HG03097 (cell line): ENCODE measurements at regions not wholly inside any gene's neighbourhood (a gene's known extent, or its start where the extent isn't known, plus 50 kb on each side); places are given as distances from the start of the nearest gene placed in this dataset.
"Not testable (repeated sequence)": the region's sequence is repeated elsewhere in the genome, so short reads cannot be mapped to it uniquely, and the experiment has no call there.

Source experiments
- ATAC-seq: cut with Tn5 transposase; IDR thresholded peaks from one replicate; pipeline ENCODE4 v1.9.1; 2021; ENCODE audit not compliant: unreplicated experiment, low FRiP score

DNA sequence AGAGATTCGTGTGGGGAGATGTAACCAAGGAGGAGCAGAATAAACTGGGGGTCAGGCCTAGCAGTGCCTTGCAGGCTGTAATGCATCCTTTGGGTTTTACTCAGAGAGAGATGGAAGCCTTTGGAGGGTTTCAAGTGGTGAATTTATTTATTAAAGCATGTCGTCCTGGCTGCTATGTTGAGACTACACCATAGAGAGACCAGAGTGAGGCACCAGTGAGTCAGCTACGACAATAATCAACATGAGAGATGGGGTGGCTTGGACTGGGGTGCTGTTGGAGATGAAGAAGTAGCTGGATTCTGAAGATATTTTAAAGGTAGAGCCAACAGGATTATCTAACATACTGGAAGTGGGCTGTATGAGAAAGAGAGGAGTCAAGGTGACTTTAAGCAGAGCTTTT, 335.3 kb upstream of the ARHGEF26 start:
- ATAC-seq = no peak

DNA sequence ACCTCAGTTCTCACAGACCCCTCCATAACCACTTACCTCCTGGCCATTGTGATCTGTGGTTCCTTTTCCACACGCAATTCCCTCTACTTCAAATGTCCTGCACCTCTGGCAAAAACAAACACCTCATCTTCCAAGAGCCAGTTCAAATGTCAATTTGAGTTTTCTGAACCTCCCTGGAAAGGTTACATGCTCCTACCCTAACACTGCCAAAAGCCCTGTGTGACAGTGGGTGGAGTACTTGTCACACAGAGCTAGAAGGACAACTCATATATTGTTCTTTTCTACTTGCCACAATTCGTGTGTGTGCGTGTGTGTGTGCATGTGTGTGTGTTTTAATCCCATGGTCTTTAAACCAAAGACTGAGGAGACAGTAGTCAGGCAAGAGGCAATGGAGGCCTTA, 331.8 kb upstream of the ARHGEF26 start:
- no peak for ATAC-seq

DNA sequence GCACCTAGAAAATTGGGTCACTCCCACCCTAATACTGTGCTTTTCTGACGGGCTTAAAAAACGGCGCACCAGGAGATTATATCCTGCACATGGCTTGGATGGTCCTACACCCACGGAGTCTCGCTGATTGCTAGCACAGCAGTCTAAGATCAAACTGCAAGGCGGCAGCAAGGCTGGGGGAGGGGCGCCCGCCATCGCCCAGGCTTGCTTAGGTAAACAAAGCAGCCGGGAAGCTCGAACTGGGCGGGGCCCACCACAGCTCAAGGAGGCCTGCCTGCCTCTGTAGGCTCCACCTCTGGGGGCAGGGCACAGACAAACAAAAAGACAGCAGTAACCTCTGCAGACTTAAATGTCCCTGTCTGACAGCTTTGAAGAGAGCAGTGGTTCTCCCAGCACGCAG, 324.1 kb upstream of the ARHGEF26 start:
- ATAC-seq = not testable (repeated sequence)

- no peak for ATAC-seq
Observed at GRCh38 chr3:153809097-153809496, 312.1 kb upstream of the ARHGEF26 start.

DNA sequence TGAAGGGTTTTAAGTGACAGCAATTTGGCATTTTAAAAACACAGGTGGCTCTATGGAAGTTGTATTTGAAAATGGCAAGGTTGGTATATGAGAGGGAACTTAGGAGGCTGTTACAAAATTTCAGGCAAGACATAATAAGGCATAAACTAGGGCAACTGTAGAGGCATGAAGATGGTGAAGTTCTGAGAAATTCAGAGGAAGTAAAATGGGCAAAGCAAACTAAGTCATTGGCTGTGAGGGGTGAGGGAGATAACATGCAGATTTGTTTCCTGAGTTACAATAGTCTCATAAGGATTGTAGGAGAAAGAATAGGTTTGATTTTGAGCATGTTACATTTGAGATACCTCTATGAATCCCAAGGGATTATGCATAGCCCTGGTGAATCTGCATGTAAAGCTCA, 302.9 kb upstream of the ARHGEF26 start:
- ATAC-seq = no peak

DNA sequence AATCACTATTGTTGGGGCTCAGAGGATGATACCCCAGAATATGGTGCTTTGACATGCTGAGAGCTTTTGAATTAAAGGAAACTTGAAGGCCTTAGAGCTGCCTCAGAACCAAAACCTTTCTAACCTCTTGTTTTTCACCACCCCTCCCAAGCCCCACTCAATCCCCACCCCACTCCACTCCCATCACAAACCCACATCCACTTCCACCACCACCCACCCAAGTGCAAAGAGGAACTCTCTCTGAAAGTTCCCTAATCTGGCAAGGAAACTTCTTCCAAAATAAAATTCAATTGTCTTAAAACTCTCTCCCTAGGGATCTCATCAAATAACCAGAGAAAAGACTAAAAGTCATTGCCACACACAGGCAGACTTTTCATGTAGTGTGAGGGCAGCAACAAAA, 301.2 kb upstream of the ARHGEF26 start:
- ATAC-seq = no peak

- ATAC-seq = not testable (repeated sequence)
Observed at GRCh38 chr3:153828346-153828745, 292.8 kb upstream of the ARHGEF26 start.

- no peak for ATAC-seq
Observed at GRCh38 chr3:153829606-153830170, 291.5 kb upstream of the ARHGEF26 start.

DNA sequence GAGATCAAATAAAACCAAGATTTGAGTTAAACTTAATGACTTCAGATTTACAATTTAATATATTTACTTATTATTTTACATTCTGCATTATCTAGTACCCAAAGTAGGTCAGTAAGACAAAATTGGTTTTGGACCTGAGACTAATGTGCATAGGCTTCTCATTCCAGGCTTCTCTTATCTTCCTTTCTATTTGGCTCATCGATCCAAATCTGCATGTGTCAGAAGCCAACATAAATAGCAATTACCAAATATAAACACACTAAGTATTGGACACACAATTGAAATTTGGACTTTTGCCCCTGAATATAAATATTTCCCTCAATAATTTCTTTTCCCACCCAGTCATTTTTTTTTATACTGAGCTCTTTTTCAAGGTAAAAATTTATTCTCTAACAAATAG, 290.6 kb upstream of the ARHGEF26 start:
- no peak for ATAC-seq

DNA sequence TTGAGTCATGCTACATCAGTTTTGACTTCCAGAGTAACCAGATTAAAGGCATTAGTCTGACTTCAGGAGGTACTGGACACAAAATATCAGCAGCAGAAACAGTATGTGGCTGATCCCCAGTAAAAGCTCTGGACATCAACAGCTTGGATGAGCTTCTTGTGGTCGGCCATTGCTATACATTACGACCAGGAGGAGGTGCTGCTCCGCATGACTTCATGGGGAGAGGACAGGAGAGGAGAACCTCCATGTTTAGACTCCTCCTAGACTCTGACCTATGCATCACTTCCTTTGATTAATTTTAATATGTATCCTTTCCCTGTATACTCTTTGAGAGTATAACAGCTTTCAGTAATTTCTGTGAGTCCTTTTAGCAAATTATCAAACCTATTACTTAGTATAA, 285.6 kb upstream of the ARHGEF26 start:
- ATAC-seq = no peak

DNA sequence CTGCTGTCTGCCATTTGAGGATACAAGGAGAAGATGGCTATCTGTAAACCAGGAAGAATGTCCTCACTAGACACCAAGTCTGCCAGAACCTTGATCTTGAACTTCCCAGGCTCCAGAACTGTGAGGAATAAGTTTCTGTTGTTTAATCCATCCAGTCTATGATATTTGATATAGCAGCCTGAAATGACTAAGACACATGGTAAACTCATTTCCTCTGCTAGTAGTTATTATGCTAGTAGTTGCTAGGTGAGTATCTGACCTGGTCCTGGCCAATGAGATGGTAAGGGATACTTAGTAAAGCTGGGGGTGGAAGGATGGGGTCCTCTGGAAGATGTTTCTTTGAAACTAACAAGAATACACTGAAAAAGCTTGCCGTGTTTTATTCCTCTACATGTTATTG, 280.7 kb upstream of the ARHGEF26 start:
- no peak for ATAC-seq

- no peak for ATAC-seq
Observed at GRCh38 chr3:153843994-153844393, 277.2 kb upstream of the ARHGEF26 start.

DNA sequence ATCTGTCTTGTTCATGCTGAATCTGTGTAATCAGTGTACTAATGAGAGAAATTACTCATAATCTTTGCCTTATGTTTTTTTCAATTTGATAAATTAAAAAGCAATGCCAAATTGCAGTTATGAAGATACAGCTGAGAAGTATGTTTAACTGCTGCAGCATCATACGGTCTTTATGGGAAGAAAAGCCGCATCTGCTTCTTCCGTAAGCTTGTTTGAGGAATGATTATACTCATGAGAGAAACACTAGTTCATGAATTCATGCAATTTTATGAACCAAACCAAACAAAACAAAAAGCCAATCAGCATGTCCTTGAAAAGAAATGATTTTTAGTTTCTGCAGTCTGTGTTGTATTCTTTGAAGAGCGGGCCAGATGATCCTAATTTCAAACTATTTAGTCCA, 275.9 kb upstream of the ARHGEF26 start:
- no peak for ATAC-seq

GRCh38 chr3:153848702-153849101, 272.5 kb upstream of the ARHGEF26 start:
- no peak for ATAC-seq

GRCh38 chr3:153852355-153852754, 268.8 kb upstream of the ARHGEF26 start:
- no peak for ATAC-seq

GRCh38 chr3:153853163-153853562, 268.0 kb upstream of the ARHGEF26 start:
- ATAC-seq = no peak

DNA sequence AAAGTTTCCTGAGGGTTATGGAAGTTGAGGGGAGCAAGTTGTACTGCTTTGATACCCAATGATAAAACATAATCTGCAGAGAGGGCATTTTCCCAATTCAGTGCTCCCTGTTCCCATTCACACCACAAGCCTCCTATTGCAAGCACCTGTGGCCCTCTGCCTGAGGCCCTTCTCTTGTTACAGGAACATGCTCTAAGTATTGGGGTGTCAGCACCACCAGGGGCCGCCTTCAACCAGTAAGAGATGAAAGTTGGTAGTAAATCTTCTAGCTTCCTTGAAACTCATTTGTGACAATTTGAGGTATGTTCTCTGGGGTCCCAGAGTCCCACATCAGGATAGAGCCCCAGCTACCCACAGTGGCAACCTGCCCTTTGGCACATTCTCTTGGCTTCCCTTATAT, 265.4 kb upstream of the ARHGEF26 start:
- no peak for ATAC-seq

- no peak for ATAC-seq
Observed at GRCh38 chr3:153856932-153857331, 264.3 kb upstream of the ARHGEF26 start.

- no peak for ATAC-seq
Observed at GRCh38 chr3:153864793-153865192, 256.4 kb upstream of the ARHGEF26 start.

- no peak for ATAC-seq
Observed at GRCh38 chr3:153866901-153867300, 254.3 kb upstream of the ARHGEF26 start.

GRCh38 chr3:153874348-153874747, 246.8 kb upstream of the ARHGEF26 start:
- ATAC-seq = not testable (repeated sequence)

GRCh38 chr3:153880493-153880892, 240.7 kb upstream of the ARHGEF26 start:
- ATAC-seq = no peak

- no peak for ATAC-seq
Observed at GRCh38 chr3:153881201-153881600, 240.0 kb upstream of the ARHGEF26 start.
